GM19463 (cell line): ENCODE measurements at regions not wholly inside any gene's neighbourhood (a gene's known extent, or its start where the extent isn't known, plus 50 kb on each side); places are given as distances from the start of the nearest gene placed in this dataset.

ENCODE experiments used
- ATAC-seq: cut with Tn5 transposase; IDR thresholded peaks from one replicate; pipeline ENCODE4 v1.9.1; 2021; ENCODE audit warnings: mild to moderate bottlenecking, moderate library complexity; ENCODE audit not compliant: unreplicated experiment

DNA sequence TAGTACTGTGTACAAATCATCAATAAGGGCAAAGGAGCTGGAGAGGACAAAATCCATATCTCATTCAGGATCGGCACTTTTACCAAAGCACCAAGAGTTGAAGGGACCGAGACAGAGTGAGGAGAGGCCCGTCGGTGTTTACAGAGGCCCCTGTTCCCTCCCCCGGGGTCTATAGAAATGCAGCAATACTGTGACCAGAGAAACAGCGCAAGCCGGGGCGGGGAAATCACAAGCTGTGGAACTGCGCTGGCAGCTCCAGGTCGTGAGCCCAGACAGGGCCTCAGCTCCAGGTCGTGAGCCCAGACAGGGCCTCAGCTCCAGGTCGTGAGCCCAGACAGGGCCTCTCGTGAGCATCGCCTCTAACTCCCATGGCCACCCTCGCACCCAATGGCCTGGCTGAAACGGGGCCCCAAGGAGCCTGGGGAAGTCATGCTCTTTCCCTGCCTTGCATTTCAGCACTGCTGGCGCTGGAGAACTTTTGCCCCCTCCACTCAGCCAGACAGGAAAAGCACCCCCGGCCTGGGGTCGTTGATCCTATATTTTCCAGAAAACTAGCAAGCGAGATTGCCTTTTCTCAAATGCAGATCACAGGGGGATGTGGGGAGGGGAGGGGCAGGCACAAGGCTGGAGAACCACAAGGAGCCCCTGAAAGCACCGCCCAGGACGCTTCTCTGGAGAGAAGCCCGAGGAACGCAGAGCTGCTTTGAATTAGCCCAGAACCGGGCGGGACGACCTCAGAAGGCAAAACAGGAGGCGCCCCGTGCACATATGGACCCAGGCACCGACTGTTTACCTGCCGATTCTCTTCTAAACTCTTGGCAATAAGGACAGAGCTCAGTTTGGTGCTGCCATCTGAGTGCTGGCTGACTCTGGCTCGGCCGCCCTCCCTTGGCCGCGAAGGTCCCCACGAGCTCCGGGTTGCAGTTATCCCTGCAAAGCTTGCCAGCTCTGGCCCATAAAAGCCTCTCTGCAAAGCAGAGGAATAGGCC is 223.7 kb downstream of the ACKR3 start:
- no peak for ATAC-seq

DNA sequence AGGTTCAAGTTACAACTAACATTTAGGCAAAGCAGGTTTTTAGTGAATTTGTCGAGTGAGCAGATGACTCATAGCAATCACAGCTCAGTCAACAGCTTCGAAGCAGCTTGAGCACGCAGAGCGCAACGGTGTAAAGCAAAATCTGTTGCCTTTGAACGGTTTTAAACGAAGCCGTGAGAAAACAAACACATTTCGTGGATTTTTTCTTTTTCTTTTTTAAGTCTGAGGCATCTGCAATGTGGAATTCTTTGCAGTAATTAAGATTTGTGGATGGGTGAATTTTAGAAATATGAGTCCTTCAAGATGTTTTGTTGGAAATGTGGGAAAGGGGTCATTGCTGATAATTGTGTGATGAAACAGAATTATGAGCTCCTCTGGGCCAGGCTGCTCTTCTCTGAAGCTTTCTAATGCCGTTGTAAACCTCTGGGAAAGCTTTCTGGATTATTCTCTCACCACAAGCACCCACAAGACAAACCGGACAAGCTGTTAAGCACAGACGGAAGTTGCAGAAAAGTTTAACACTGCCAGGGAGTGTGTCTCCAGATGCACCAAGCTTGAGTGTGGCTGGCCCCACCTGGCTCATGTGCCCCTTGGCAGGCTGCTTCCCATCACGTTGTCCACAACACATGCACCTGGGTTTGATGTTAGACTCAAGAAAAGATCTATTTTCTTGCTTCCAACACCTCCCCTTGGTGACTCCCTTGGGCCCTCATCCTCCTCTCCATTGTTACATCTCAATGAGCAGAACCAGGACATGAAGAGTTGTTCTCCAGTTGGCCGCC is 224.7 kb downstream of the ACKR3 start:
- ATAC-seq, result no peak

DNA sequence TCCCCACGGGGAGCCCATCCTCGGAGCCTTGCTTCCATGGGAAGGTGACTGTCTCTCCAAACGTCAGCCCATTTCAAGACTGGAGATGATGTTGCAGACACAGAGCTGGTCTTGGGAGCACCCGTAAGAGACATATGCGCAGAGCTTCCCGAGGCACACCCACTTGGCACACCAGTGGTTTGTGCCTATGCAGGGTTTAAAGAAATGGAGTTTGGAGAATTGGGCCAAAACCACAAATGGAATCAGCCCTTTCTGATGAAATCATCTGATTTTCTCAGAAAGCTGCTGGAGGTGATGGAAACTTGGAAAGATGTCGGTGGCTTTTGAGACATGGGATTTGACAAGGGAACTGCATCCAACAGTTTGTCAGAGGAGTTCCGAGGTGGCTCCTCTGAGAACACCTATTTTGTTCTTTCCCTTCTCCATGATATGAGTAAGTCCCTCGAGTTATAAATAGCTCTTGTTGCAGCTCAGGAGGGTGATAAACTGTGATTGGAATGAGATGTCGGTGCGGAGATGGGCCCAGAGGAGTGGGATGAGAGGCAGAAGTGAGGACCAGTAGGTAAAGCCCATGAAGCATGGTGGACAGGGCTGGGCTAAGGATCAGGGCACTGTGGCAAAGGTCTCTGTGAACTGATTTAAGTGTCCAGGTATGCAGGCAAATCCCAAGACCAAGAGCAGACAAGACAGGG is 225.7 kb downstream of the ACKR3 start:
- no peak for ATAC-seq

DNA sequence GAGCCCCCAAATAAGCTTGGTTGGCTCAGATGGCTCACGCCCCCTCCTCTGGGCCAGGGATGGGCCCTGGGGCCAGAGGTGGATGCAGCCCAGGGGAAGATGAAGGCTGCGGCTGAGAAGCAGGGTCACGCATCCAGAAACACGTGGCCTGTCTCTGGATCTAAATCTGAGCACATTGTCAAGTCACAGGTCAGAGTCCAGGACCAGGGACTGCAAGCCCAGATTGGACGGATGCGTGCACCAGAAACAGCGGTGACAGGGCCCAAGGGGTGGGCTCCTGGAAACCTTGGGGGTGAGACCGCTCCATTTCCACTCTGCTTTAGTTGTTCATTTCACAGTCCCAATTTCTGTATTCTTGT is 226.2 kb downstream of the ACKR3 start:
- ATAC-seq, result no peak

DNA sequence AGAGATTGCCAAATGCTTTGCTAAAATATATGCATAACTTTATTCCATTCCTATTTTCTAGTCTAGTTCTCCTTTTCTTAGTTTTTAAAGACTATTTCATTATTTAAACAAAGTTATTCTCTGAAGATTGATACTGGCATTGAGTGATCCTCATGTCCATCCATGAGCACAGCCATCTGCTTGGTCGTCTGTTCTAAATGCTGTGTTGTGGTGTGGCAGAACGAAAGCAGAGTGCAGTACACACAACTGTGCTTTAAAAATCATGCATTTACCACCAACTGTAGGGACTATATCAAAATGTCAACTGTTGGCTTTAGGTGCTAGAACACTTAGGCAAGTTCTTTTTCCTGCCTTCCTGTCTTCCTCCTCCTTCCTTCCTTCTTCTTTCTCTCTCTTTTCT is 226.6 kb downstream of the ACKR3 start:
- ATAC-seq, result no peak

DNA sequence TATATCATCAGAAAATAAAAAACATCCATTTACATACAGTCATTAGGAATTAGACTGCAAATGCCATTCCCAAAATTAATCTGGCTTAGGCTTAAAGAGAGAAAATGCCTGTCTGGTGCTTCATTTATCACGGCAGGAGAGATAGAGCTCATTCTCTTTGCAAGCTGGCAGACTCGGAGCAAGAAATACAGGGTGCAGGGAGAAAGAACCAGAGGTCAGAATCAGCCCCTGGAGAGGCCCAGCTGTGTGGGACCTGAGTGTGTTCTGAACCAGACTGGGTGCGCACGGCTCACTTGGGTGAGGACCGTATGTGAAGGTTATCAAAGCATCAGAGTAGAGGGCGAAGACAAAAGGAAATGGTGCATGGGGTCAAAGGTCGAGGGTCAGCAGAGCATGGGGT is 227.8 kb downstream of the ACKR3 start:
- ATAC-seq, result no peak

DNA sequence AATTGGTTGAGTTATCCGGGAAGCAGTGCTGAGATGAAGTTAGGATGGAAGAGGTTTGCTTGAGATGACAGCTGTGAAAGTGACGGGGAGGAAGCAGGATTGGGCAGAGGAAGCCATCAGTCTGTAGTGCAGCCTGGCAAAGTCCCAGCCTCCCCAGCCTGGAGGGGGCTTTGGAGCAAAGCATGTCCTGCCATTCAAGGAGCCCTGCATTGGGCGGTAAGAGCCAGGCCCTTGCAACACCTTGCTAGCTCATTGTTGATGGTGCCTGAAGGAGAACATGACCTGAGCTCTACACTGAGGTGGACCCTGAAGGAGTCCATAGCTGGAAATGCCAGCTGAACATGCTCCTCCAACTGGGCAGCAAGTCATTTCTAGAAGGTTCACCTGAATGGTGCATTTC is 228.9 kb downstream of the ACKR3 start:
- ATAC-seq, result no peak

DNA sequence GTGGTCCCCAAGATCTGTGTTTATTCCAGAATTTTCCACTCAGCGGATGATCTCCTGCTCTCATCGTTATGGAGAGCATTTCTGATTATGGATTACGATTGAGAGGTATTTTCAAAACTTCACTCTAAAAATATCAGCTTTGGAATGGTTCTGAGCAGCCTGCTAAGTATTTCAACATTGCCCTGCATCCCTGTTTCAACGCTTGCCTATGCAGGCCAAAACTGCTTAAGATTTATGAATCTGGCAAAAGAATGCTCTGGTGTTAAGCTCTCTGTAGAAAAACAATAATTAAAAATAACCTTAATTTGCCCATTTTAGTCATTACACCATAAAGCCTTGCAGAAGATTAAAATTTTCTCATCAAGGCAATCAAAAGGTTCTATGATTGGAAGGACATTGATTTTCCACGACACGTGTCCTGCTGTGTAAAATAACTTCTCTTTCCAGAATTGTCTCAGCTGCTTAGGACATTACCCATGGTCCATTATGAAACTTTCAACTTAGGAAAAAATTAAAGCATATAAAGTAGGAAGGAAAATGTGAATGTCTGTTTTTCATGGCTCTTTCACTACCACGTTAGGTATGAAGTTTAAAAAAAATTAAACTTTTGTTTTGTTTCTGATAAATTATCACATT is 229.9 kb downstream of the ACKR3 start:
- no peak for ATAC-seq

DNA sequence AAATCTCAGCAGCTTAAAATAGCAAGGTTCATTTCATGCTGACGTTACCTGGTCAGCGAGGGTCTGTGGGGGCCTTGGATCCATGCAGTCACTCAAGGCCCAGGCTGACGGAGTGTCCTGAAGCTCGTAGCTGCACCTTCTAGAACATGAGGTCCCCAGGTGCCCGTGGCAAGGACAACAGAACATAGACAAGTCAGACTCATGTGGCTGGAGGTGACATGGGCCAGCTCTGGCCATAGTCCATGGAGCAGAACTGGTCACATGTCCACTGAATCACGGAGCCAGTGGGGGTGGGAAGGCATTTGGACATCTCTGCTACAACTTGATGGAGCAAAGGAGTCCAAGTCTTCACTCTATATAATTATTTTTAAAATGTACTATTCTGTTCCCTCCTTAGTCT is 233.2 kb downstream of the ACKR3 start:
- ATAC-seq, result no peak

DNA sequence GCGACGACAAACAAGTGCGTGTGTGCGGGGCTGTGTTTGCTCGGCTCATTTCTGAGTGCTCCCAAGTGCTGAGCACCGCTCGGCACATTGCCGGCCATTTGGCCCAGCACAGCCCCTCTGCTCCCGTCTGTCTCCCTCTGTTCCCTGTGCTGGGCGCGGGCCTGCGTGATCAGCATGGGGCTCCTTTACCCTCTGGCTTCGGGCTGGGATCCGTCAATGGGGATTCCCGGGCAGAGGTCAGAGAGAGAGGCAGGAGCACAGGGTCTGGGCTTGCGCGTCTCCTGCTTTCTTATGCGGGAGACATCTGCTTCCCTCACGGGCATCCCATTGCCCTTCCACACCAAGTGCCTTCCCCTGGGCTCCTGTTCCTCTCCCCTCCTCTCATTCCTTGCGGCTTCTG is 234.0 kb downstream of the ACKR3 start:
- ATAC-seq, result no peak

DNA sequence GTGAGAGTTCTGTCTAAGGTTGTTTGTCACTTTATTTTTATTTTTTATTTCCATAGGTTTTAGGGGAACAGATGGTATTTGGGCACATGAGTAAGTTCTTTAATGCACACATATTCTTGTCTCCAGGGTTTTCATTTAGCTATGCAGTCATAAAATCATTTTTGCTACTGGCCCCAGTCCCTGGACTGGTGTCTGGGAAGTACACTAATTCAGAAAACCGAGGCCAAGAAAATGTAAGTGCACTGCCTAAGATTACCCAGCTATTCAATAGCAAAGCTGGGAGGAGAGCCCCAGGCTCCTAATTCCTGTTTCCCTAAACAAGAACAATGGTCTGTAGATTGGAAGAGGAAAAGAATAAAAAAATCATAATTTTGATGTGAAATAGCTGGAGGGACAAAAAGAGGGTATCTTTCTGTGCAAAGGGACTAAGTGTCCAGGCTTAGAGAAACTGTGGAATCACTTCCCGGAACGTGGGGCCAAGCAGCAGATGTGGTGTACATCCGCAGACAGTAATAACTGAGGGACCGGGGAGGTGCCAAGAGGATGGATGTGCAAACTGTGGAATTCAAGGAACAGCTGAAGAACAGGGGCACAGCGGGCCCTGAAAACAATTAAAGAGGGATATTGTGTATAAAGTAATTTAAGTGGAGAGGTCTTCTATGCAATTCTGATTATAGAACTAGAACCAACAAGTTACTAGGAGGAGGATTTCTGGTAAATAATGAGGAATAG is 236.3 kb downstream of the ACKR3 start:
- no peak for ATAC-seq

DNA sequence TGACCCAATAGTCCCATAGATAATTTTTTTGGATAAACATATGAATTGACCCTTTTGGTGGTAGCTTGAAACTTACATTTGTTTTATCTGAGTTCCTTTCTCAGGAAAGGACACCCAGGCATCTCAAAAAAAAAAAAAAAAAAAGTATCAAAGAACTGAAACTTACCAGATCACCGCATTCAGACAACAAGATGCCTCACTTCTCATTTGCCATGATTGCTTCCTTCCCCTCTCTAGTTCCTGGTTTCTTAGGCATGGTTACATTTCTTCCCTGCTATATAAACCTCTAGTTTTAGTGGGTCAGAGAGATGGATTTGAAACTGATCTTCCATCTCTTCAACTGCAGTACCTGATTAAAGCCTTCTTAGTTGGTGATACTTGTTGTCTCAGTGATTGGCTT is 240.1 kb downstream of the ACKR3 start:
- no peak for ATAC-seq

DNA sequence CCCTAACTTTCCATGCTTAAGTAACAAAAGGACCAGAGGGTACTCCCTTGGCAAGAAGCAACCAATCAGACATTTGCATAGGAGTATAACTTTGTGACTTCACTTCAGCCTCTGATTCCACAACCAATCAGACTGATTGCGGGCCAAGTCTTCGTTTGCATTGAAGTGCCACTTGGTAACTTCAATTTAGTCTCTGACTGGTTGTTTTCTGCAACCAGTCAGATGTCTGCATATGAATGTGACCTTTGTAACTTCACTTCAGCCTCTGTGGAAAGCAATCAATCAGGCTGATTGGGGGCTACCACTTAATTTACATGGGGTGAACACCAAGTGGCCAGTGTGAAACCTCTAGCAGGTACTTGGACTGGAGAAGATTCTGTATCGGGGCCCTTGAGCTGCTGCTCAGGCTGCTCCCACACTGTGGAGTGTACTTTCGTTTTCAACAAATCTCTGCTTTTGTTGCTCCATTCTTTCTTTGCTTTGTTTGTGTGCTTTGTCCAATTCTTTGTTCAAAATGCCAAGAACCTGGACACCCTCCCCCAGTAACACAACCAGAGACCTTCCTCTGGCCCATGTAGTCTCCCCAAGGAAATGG is 241.5 kb downstream of the ACKR3 start:
- no peak for ATAC-seq

DNA sequence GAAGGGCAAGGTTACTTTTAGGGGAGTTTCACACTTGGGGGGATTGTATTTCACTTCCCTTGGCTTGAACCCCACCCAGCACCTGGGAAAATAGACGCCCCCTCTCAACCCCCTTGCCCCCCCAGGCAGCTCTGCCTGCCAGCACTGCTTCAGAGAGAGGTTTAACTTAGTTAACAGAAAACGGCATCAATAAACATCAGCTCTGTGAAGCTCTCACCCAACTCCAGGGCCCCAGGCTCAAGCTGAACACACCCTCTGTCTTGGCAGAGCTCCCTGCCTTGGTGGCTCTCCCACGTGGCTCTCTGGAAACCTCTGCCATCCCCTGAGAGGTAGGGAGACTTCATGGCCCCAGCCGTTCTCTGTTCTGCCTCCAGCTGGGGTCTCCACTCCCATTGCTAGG is 244.1 kb downstream of the ACKR3 start:
- ATAC-seq, result no peak

DNA sequence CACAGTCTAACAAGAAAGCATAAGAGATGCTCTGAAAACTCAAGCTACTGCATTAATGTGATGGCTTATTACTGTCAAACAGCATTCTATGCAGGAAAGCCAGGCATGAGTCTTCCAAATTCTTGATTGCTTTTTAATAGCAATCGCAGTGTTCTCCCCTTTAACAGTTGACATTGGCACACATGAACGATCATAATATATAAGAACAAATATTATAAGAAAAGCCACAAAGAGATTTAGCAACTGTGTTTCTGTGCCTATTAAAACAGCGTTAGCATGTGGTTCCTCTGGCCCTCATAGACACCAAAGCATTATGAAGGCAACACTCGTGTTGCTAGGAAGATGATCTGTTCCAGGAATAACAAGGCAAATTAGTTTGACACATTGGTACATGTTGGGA is 245.0 kb downstream of the ACKR3 start:
- no peak for ATAC-seq

DNA sequence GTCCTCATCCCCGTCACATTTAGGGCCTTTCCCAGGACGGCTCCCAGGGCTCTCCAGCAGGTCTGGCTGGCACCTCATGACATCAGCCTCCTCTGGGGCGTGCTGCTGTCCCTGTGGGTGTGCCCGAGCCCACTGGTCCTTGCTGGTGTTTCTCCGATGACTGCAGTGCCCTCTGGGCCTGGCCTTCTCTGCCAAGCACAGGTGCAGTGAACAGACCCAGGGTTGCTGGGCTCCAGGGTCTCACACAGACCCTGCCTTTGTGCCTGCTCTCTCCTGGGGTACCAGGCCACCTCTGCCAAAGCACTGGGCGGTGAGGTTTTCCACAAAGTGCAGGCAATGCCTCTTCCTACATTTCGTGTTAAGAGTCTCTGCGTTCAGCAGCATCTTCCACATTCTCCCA is 246.1 kb downstream of the ACKR3 start:
- no peak for ATAC-seq

DNA sequence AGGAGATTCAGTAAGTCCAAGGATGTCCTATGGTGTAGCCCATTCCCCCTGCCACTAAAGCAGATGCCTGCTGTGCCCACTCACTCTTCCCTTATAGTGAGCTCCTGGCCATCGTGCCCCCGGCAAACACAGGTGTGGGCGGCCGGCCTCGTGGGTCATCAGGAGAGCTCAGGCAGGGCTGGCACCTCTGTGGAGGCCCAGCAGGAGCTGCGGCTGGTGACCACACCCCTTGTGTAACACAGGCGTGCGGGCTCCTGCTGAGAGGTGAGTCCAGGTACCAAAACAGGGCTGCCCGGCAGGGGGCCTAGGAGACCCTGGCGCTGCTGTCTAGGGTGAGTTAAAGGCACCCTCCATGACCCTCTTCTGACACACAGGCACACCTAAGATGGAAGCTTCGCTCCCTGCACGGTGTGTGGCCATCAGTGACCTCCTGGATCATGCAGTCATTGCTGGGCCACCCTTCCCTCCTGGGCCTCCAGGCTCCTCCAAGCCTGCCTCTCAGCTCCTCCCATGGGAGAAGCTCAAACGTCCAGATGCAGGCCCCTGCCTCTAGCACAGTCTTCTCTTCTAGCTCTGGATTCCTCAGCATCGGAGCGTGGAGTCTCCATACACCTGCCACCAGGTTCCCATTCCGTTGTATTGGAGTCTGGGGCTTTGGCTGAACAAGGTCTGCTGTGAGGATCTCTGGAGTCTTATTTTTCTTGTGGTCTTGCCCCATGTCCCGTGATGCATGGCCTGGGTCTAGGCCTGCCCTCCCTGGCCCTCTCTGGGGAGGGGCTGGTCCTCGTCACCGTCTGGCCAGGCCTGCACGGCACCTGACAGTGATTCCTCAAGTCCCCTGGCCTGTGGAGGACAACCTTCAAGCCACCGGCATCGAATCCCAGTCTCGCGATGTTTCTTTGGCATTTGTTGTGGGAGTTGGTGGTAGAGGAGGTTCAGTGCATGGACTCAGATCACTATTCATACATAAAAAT is 246.9 kb downstream of the ACKR3 start:
- ATAC-seq, result no peak

DNA sequence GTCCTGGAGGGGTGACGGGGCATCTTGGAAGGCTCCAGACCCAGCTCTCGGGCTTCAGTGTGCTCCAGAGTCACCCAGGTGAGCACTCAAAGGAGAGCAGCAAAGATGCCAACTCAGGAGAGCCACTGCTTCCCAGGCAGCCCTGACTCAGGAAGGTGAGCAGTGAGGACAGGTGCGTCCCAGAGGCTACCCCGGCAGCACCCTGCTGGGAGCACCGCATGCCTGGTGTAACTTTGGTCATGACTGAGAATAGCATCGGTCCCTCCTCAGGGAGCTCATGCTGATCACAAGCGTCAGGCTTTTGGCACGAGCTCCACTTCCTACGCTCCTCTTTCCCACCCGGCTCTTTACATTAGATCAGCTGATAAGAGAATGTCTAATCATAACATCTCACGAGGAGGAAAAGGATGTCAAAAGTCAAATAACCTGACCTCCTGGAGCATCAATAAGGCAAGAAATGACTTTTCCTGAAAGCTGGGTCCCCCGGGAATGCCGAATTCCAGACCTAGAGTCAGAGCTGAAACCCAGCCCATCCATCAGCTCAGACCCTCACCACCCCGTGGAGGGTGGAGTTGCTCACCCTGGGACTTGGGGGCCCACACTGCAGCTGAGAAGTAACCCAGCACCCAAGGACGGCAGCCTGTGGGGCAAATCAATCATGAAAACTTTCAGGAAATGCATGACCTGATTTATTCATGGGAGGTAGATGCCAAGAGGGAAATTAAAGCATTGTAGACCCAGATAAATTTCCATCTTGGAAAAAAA is 248.8 kb downstream of the ACKR3 start:
- ATAC-seq, result no peak
